SK-N-SH (cell line): ENCODE measurements at regions not wholly inside any gene's neighbourhood (a gene's known extent, or its start where the extent isn't known, plus 50 kb on each side); places are given as distances from the start of the nearest gene placed in this dataset.

Source experiments
- CTCF ChIA-PET: fragments of 300-600, 350-600 bp; formaldehyde crosslinking; extraction: SDS; loops from one replicate; lab custom pipeline; 2021; lab: Yijun Ruan, JAX
- POLR2A ChIA-PET: fragments of 350-600 bp; sonication (Branson Sonifier 250); formaldehyde crosslinking; extraction: SDS; loops from one replicate; lab custom pipeline; 2020; ENCODE audit warnings: antibody characterized with exemption, inconsistent platforms; lab: Yijun Ruan, JAX
- DNase-seq: peaks from one replicate; pipeline ENCODE4 v3.0.0; 2012
- H2AFZ ChIP-seq: fragments of 200-600 bp; sonication (generic); 2 replicates; pipeline ENCODE4 v1.8.1; 2016; ENCODE audit warnings: antibody characterized with exemption, mild to moderate bottlenecking, low read depth
- H3F3A ChIP-seq: fragments of 200-600 bp; sonication (generic); replicated peaks from 2 replicates; pipeline ENCODE3; 2016; ENCODE audit warnings: antibody characterized with exemption, mild to moderate bottlenecking; ENCODE audit not compliant: insufficient read depth
- H3K27ac ChIP-seq, 2 experiments: fragments of 200-500 bp in 1 of 2; fragments of 200-600 bp in 1 of 2; sonication (Bioruptor generic) in 1 of 2; sonication (generic), shearing (Covaris generic) in 1 of 2; 2 replicates each; pipeline versions ENCODE4 v1.5.1 to v1.6.1; 2014 to 2016; ENCODE audit warnings: low read depth in 2 of 2, inconsistent platforms in 1 of 2, low read length in 1 of 2, mild to moderate bottlenecking in 1 of 2, mixed read lengths in 1 of 2
- H3K27me3 ChIP-seq: fragments of 200-600 bp; sonication (generic), shearing (Covaris generic); 2 replicates; pipeline ENCODE4 v1.6.1; 2016; ENCODE audit warnings: mixed run types; ENCODE audit not compliant: insufficient read depth
- H3K36me3 ChIP-seq, 2 experiments: fragments of 200-500 bp in 1 of 2; fragments of 200-600 bp in 1 of 2; sonication (Bioruptor generic) in 1 of 2; sonication (generic) in 1 of 2; replicated peaks in 1 of 2; 2 replicates each; pipeline versions ENCODE3 to v1.5.1; 2014 to 2016; ENCODE audit warnings: low read length in 1 of 2, mild to moderate bottlenecking in 1 of 2; ENCODE audit not compliant: insufficient read depth in 2 of 2, control insufficient read depth in 1 of 2
- H3K4me1 ChIP-seq, 2 experiments: fragments of 200-500 bp in 1 of 2; fragments of 200-600 bp in 1 of 2; sonication (Bioruptor generic) in 1 of 2; sonication (generic), shearing (Covaris generic) in 1 of 2; 2 replicates each; pipeline versions ENCODE4 v1.5.1 to v1.6.1; 2014 to 2016; ENCODE audit warnings: low read depth in 1 of 2, low read length in 1 of 2, mixed run types in 1 of 2; ENCODE audit not compliant: insufficient read depth in 2 of 2, control insufficient read depth in 1 of 2
- H3K4me2 ChIP-seq: fragments of 200-600 bp; sonication (generic), shearing (Covaris generic); 2 replicates; pipeline ENCODE4 v1.6.1; 2017; ENCODE audit warnings: mixed run types
- H3K4me3 ChIP-seq, 2 experiments: fragments of 200-500 bp in 1 of 2; fragments of 200-600 bp in 1 of 2; sonication (Bioruptor generic) in 1 of 2; sonication (generic), shearing (Covaris generic) in 1 of 2; 2 replicates each; pipeline versions ENCODE4 v1.5.1 to v1.8.1; 2014 to 2016; ENCODE audit warnings: low read depth in 2 of 2, inconsistent platforms in 1 of 2, low read length in 1 of 2, mild to moderate bottlenecking in 1 of 2, mixed read lengths in 1 of 2, moderate library complexity in 1 of 2
- H3K79me2 ChIP-seq: fragments of 200-600 bp; sonication (generic); 2 replicates; pipeline ENCODE4 v1.8.1; 2017; ENCODE audit warnings: mild to moderate bottlenecking; ENCODE audit not compliant: insufficient read depth
- H3K9ac ChIP-seq: fragments of 200-600 bp; sonication (generic); 2 replicates; pipeline ENCODE4 v1.6.1; 2017; ENCODE audit warnings: mixed run types
- H3K9me2 ChIP-seq: fragments of 200-600 bp; sonication (generic); 2 replicates; pipeline ENCODE4 v1.6.1; 2017; ENCODE audit warnings: mixed run types
- H3K9me3 ChIP-seq: fragments of 200-600 bp; sonication (generic); 2 replicates; pipeline ENCODE4 v1.6.1; 2017; ENCODE audit warnings: mixed run types, mild to moderate bottlenecking, moderate library complexity
- H4K20me1 ChIP-seq: fragments of 200-600 bp; sonication (generic); 2 replicates; pipeline ENCODE4 v1.6.1; 2017; ENCODE audit warnings: mild to moderate bottlenecking, mixed run types; ENCODE audit not compliant: insufficient read depth
- EZH2phosphoT487 ChIP-seq: fragments of 200-600 bp; sonication (generic); IDR thresholded peaks from 2 replicates; pipeline ENCODE4 v1.6.1; 2017; ENCODE audit warnings: low read depth, mixed run types, mild to moderate bottlenecking, antibody characterized with exemption, moderate library complexity, borderline replicate concordance
- FOSL2 ChIP-seq: IDR thresholded peaks from 2 replicates; pipeline ENCODE4 v1.4.0; 2012; ENCODE audit warnings: low read depth, mild to moderate bottlenecking, moderate library complexity, borderline replicate concordance
- FOXM1 ChIP-seq: IDR thresholded peaks from 2 replicates; pipeline ENCODE4 v1.4.0; 2012; ENCODE audit warnings: low read depth, mild to moderate bottlenecking
- GATA2 ChIP-seq: sonication (generic); formaldehyde crosslinking; IDR thresholded peaks from 2 replicates; pipeline ENCODE4 v1.5.0; 2020; ENCODE audit warnings: mild to moderate bottlenecking, missing genetic modification reagents
- JUND ChIP-seq: IDR thresholded peaks from 2 replicates; pipeline ENCODE4 v1.4.0; 2012
- NFIC ChIP-seq: IDR thresholded peaks from 2 replicates; pipeline ENCODE4 v1.4.0; 2012; ENCODE audit warnings: borderline replicate concordance
- POLR2AphosphoS5 ChIP-seq: IDR thresholded peaks from 2 replicates; pipeline ENCODE4 v1.6.1; 2012; ENCODE audit warnings: low read depth, low read length
- RCOR1 ChIP-seq: fragments of 150-350 bp; IDR thresholded peaks from 2 replicates; pipeline ENCODE4 v1.6.1; 2017; ENCODE audit warnings: antibody characterized with exemption, low read length
- RFX5 ChIP-seq: IDR thresholded peaks from 2 replicates; pipeline ENCODE4 v1.6.1; 2012; ENCODE audit warnings: mild to moderate bottlenecking, improper control_type of control experiment, low read length
- YY1 ChIP-seq: IDR thresholded peaks from 2 replicates; pipeline ENCODE4 v1.4.0; 2012; ENCODE audit warnings: low read depth, mild to moderate bottlenecking
- WGBS: methylation state at CpG from one replicate; pipeline ENCODE4 v1.1.6; 2017; ENCODE audit warnings: low lambda C conversion rate; 5-methylcytosine and 5-hydroxymethylcytosine counted together
- TF ChIP-seq, protein P1 (sequence below): IDR thresholded peaks from 2 replicates; pipeline ENCODE4 v1.4.0; 2012; ENCODE audit warnings: low read depth, borderline replicate concordance
- TF ChIP-seq, protein P2 (sequence below): IDR thresholded peaks from 2 replicates; pipeline ENCODE4 v1.4.0; 2012; ENCODE audit warnings: low read depth, borderline replicate concordance
- TF ChIP-seq, protein P3 (sequence below): IDR thresholded peaks from 2 replicates; pipeline ENCODE4; 2012
- TF ChIP-seq, protein P4 (sequence below): fragments of 150-350 bp; IDR thresholded peaks from 2 replicates; pipeline ENCODE4 v1.6.1; 2016; ENCODE audit warnings: mild to moderate bottlenecking, low read depth, low read length
- TF ChIP-seq, protein P5 (sequence below): IDR thresholded peaks from 2 replicates; pipeline ENCODE4 v1.4.0; 2012; ENCODE audit warnings: low read depth
- TF ChIP-seq, protein P6 (sequence below): fragments of 150-350 bp; IDR thresholded peaks from 2 replicates; pipeline ENCODE4 v1.6.1; 2017; ENCODE audit warnings: antibody characterized with exemption, low read length, low read depth, borderline replicate concordance
- TF ChIP-seq, protein P7 (sequence below): IDR thresholded peaks from 2 replicates; pipeline ENCODE4 v1.6.1; 2012; ENCODE audit warnings: mild to moderate bottlenecking, low read depth, low read length, moderate library complexity

DNA sequence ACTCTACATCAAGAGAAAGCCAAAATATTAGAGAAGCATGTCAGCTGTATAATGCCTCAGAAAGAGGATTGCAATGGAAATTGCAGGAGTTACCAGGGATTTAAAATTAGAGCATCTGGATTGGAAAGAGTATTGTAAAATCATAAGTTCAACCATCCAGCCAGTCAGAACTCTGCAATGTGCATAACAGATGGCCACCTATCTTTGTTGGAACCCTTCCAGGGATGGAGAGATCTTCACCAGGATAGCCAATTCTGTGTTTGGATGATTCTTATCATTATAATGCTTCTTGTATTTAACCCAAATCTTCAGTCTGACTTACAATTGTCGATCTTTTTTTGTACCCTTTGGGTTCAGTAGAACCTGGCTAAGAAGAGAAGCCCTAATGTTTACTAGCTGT is 164.4 kb downstream of the TLR4 start (continued):
- TF ChIP-seq, protein P1, sequence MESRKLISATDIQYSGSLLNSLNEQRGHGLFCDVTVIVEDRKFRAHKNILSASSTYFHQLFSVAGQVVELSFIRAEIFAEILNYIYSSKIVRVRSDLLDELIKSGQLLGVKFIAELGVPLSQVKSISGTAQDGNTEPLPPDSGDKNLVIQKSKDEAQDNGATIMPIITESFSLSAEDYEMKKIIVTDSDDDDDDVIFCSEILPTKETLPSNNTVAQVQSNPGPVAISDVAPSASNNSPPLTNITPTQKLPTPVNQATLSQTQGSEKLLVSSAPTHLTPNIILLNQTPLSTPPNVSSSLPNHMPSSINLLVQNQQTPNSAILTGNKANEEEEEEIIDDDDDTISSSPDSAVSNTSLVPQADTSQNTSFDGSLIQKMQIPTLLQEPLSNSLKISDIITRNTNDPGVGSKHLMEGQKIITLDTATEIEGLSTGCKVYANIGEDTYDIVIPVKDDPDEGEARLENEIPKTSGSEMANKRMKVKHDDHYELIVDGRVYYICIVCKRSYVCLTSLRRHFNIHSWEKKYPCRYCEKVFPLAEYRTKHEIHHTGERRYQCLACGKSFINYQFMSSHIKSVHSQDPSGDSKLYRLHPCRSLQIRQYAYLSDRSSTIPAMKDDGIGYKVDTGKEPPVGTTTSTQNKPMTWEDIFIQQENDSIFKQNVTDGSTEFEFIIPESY = no peak
- TF ChIP-seq, protein P2, sequence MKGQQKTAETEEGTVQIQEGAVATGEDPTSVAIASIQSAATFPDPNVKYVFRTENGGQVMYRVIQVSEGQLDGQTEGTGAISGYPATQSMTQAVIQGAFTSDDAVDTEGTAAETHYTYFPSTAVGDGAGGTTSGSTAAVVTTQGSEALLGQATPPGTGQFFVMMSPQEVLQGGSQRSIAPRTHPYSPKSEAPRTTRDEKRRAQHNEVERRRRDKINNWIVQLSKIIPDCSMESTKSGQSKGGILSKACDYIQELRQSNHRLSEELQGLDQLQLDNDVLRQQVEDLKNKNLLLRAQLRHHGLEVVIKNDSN = no peak
- TF ChIP-seq EZH2phosphoT487 = no peak
- no peak for TF ChIP-seq POLR2AphosphoS5
- TF ChIP-seq, protein P3, sequence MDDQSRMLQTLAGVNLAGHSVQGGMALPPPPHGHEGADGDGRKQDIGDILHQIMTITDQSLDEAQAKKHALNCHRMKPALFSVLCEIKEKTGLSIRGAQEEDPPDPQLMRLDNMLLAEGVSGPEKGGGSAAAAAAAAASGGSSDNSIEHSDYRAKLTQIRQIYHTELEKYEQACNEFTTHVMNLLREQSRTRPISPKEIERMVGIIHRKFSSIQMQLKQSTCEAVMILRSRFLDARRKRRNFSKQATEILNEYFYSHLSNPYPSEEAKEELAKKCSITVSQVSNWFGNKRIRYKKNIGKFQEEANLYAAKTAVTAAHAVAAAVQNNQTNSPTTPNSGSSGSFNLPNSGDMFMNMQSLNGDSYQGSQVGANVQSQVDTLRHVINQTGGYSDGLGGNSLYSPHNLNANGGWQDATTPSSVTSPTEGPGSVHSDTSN = no peak
- no peak for TF ChIP-seq FOXM1

DNA sequence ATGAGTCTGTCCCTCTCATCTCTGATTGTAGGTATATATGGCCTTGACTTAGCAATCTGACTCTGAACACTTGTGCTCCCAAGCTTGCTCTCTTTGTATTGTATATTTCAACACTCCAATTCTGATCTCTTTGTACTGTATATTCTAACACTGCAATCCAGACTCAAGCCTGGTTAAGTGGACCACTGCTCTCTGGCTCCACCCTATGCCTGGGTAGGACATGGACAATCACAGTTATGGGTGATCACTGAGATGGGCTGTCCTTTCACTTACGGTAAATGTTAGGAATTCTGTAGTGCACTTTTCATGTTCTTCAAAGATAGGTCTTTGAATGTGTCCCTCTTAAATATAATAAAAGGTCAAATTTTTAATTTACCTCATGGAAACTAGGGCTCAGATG is 165.1 kb downstream of the TLR4 start:
- no peaks in the 10 kb centered on the region for H3F3A ChIP-seq
- H3K4me3 ChIP-seq = no peak overlapping the region
- H3K9me2 ChIP-seq = no peaks in the 10 kb centered on the region
- no peak overlapping the region for H3K9ac ChIP-seq
- H3K4me2 ChIP-seq = no peak overlapping the region
- no peaks in the 10 kb centered on the region for H3K9me3 ChIP-seq
- ChIA-PET POLR2A (no interaction called here), CTCF (interaction anchor here (0.9 kb wide), 1 partner anchor 384 kb away, joined by 3 read pairs; no protein-coding TSS in a partner anchor)
- 93% methylated on average over 1 of the region's 1 CpG for WGBS
- no peaks in the 10 kb centered on the region for H3K36me3 ChIP-seq
- DNase-seq = no peak
- no peak overlapping the region for H2AFZ ChIP-seq
- no peaks in the 10 kb centered on the region for H3K27me3 ChIP-seq
- H3K4me1 ChIP-seq = no peaks in the 10 kb centered on the region; a peak in 2 of 4 replicates
- no peaks in the 10 kb centered on the region for H4K20me1 ChIP-seq
- no peak overlapping the region for H3K27ac ChIP-seq
- H3K79me2 ChIP-seq = no peaks in the 10 kb centered on the region
- no peak for TF ChIP-seq FOSL2
- TF ChIP-seq, protein P4, sequence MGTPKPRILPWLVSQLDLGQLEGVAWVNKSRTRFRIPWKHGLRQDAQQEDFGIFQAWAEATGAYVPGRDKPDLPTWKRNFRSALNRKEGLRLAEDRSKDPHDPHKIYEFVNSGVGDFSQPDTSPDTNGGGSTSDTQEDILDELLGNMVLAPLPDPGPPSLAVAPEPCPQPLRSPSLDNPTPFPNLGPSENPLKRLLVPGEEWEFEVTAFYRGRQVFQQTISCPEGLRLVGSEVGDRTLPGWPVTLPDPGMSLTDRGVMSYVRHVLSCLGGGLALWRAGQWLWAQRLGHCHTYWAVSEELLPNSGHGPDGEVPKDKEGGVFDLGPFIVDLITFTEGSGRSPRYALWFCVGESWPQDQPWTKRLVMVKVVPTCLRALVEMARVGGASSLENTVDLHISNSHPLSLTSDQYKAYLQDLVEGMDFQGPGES = no peak
- TF ChIP-seq GATA2 = no peak
- TF ChIP-seq, protein P5, sequence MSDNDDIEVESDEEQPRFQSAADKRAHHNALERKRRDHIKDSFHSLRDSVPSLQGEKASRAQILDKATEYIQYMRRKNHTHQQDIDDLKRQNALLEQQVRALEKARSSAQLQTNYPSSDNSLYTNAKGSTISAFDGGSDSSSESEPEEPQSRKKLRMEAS = no peak
- no peak for TF ChIP-seq NFIC
- TF ChIP-seq, protein P3 = no peak
- no peak for TF ChIP-seq FOXM1
- TF ChIP-seq EZH2phosphoT487 = no peak
- no peak for TF ChIP-seq RFX5
- TF ChIP-seq YY1 = no peak
- TF ChIP-seq, protein P1 = no peak
- TF ChIP-seq JUND = no peak
- TF ChIP-seq, protein P6, sequence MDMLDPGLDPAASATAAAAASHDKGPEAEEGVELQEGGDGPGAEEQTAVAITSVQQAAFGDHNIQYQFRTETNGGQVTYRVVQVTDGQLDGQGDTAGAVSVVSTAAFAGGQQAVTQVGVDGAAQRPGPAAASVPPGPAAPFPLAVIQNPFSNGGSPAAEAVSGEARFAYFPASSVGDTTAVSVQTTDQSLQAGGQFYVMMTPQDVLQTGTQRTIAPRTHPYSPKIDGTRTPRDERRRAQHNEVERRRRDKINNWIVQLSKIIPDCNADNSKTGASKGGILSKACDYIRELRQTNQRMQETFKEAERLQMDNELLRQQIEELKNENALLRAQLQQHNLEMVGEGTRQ = no peak
- TF ChIP-seq, protein P7, sequence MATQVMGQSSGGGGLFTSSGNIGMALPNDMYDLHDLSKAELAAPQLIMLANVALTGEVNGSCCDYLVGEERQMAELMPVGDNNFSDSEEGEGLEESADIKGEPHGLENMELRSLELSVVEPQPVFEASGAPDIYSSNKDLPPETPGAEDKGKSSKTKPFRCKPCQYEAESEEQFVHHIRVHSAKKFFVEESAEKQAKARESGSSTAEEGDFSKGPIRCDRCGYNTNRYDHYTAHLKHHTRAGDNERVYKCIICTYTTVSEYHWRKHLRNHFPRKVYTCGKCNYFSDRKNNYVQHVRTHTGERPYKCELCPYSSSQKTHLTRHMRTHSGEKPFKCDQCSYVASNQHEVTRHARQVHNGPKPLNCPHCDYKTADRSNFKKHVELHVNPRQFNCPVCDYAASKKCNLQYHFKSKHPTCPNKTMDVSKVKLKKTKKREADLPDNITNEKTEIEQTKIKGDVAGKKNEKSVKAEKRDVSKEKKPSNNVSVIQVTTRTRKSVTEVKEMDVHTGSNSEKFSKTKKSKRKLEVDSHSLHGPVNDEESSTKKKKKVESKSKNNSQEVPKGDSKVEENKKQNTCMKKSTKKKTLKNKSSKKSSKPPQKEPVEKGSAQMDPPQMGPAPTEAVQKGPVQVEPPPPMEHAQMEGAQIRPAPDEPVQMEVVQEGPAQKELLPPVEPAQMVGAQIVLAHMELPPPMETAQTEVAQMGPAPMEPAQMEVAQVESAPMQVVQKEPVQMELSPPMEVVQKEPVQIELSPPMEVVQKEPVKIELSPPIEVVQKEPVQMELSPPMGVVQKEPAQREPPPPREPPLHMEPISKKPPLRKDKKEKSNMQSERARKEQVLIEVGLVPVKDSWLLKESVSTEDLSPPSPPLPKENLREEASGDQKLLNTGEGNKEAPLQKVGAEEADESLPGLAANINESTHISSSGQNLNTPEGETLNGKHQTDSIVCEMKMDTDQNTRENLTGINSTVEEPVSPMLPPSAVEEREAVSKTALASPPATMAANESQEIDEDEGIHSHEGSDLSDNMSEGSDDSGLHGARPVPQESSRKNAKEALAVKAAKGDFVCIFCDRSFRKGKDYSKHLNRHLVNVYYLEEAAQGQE = no peak
- no peak for TF ChIP-seq RCOR1
